MM.1S (cell line): ENCODE measurements at regions not wholly inside any gene's neighbourhood (a gene's known extent, or its start where the extent isn't known, plus 50 kb on each side); places are given as distances from the start of the nearest gene placed in this dataset.
"Not testable (repeated sequence)": the region's sequence is repeated elsewhere in the genome, so short reads cannot be mapped to it uniquely, and the experiment has no call there.

Experiments
- CTCF ChIP-seq: fragments of 300-600 bp; sonication (generic); IDR thresholded peaks from 2 replicates; pipeline ENCODE4 v1.5.1; 2016; ENCODE audit warnings: antibody characterized with exemption, low read length, mixed read lengths
- EZH2 ChIP-seq: fragments of 300-600 bp; sonication (generic); optimal IDR thresholded peaks from 2 replicates; pipeline ENCODE3; 2017; ENCODE audit warnings: low read depth, mild to moderate bottlenecking, antibody characterized with exemption, low read length, mixed read lengths
- EZH2phosphoT487 ChIP-seq: fragments of 300-600 bp; sonication (generic); IDR thresholded peaks from 2 replicates; pipeline ENCODE4 v1.6.1; 2018; ENCODE audit warnings: antibody characterized with exemption, low read length

GRCh38 chr9:87785315-87785970 is 59.5 kb downstream of the CTSL start:
- TF ChIP-seq EZH2, CTCF, EZH2phosphoT487: not testable (repeated sequence)
